ENCODE measurements at regions not wholly inside any gene's neighbourhood (a gene's known extent, or its start where the extent isn't known, plus 50 kb on each side); places are given as distances from the start of the nearest gene placed in this dataset.

GRCh38 chr4:133694416-133694815, 507.2 kb downstream of the PABPC4L start:
- no peak for TF ChIP-seq CTCF (IDR thresholded peaks at IDR 0.05)
- H3K9me3 ChIP-seq: no peaks in the 10 kb centered on the region
- no peaks in the 10 kb centered on the region for H3K36me3 ChIP-seq (ENCODE audit: insufficient read depth in 1 of 2, low read depth in 1 of 2)
- ATAC-seq (no peak), DNase-seq (no peak)
- no peaks in the 10 kb centered on the region for H3K27me3 ChIP-seq (ENCODE audit: insufficient read depth in 3 of 3, low read length in 2 of 3)
- no peak overlapping the region for H3K27ac ChIP-seq
- intact Hi-C loops (cut with DNase I): no loop called here
- no peak overlapping the region for H3K4me3 ChIP-seq
- H3K4me1 ChIP-seq: no peaks in the 10 kb centered on the region
- 62 to 79% (median 75%) methylated on average over 2 of the region's 2 CpGs for WGBS, 3 donors

DNA sequence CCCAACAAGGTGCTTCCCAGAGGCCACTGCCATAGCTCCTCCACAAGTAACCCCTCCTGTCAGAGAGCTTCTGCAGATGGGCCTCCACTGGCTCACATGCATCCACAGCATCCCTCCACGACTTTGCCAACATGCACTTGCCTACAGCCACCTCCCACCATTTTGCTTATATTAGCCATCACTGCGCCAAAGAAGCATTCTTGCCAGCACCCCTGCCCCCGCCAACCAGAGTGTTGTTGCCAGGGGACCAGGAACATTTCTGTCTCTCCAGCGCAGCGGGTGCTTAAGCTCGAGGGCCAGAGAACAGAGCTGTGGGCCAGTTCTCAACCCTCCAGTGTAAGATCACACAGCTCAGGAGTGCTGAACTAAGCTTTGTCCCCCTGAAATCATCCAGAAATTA, 517.6 kb downstream of the PABPC4L start:
- intact Hi-C loops (cut with DNase I): no loop called here
- no peak for ATAC-seq
- no peaks in the 10 kb centered on the region for H3K36me3 ChIP-seq (ENCODE audit: insufficient read depth in 1 of 2, low read depth in 1 of 2)
- H3K27ac ChIP-seq: no peak overlapping the region
- H3K9me3 ChIP-seq: peaks cover 2% of the 10 kb centered on the region
- H3K4me1 ChIP-seq: no peaks in the 10 kb centered on the region
- no peak for DNase-seq
- H3K27me3 ChIP-seq (ENCODE audit: insufficient read depth in 3 of 3, low read length in 2 of 3): no peaks in the 10 kb centered on the region
- no peak overlapping the region for H3K4me3 ChIP-seq
- no peak for TF ChIP-seq CTCF (IDR thresholded peaks at IDR 0.05)
- WGBS, 3 donors: 70 to 86% (median 83%) methylated on average over 6 of the region's 6 CpGs

- no peaks in the 10 kb centered on the region for H3K27me3 ChIP-seq (ENCODE audit: insufficient read depth in 3 of 3, low read length in 2 of 3)
- 33 to 40% (median 33%) methylated on average over 6 of the region's 6 CpGs for WGBS, 3 donors
- DNase-seq (no peak), ATAC-seq (no peak)
- H3K36me3 ChIP-seq (ENCODE audit: insufficient read depth in 1 of 2, low read depth in 1 of 2): no peaks in the 10 kb centered on the region
- H3K4me1 ChIP-seq: no peaks in the 10 kb centered on the region
- H3K4me3 ChIP-seq: no peak overlapping the region
- H3K9me3 ChIP-seq: no peaks in the 10 kb centered on the region
- no peak overlapping the region for H3K27ac ChIP-seq
- no peak for TF ChIP-seq CTCF (IDR thresholded peaks at IDR 0.05)
- intact Hi-C loops (cut with DNase I): no loop called here
Measured at GRCh38 chr4:133668061-133668851, 519.2 kb downstream of the PCDH10 start.

DNA sequence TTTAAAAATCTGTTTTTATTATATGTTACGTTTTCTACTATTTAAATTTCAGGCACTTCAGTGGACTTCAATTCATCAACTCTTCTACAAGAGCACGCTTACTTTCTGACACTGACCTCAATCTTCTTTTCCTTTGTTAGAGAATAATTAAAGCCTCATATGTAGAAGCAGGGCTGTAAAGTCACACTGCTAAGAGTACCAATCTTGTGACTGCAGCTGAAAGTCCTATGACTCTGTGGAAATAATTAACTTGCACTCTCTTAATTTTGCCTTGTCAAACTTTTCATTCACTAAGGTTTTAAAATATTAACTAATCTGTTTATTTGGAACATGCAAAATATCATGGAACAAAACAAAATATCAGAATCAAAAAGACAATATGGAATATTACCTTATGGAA, 498.1 kb downstream of the PCDH10 start:
- H3K36me3 ChIP-seq (ENCODE audit: insufficient read depth in 1 of 2, low read depth in 1 of 2): no peaks in the 10 kb centered on the region
- H3K27ac ChIP-seq: no peak overlapping the region
- intact Hi-C loops (cut with DNase I): no loop called here
- DNase-seq: no peak
- no peaks in the 10 kb centered on the region for H3K27me3 ChIP-seq (ENCODE audit: insufficient read depth in 3 of 3, low read length in 2 of 3)
- no peaks in the 10 kb centered on the region for H3K9me3 ChIP-seq
- 46 to 68% (median 57%) methylated on average over 2 of the region's 2 CpGs for WGBS, 3 donors
- no peak for ATAC-seq
- H3K4me1 ChIP-seq: no peaks in the 10 kb centered on the region
- no peak for TF ChIP-seq CTCF (IDR thresholded peaks at IDR 0.05)
- H3K4me3 ChIP-seq: no peak overlapping the region

DNA sequence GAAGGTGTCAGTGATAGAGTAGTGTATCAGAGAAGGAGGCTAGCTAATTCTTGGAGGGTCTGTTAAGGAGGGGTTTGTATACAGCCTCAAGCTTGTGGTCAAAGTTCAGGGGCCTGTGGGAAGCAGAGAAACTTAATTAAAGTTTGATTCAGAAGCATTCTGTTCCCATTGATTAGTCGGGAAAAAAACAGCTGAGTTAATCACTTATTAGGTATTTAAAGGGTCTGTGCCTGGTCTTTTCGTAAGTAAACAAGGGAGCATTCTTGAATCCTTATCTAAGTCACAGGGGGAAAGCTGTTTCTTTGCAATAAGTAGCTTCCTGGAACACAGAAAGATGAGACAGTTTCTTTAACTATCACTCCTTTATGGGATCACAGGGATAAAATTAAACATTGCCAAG, 492.1 kb downstream of the PCDH10 start:
- intact Hi-C loops (cut with DNase I): no loop called here
- 31 to 42% (median 41%) methylated on average over 2 of the region's 2 CpGs for WGBS, 3 donors
- Histone ChIP-seq H3K4me3 (no peak overlapping the region), H3K4me1 (no peaks in the 10 kb centered on the region), H3K27me3 (ENCODE audit: insufficient read depth in 3 of 3, low read length in 2 of 3) (no peaks in the 10 kb centered on the region), H3K27ac (no peak overlapping the region), H3K9me3 (no peaks in the 10 kb centered on the region), H3K36me3 (ENCODE audit: insufficient read depth in 1 of 2, low read depth in 1 of 2) (no peaks in the 10 kb centered on the region)
- ATAC-seq (no peak), DNase-seq (no peak)
- TF ChIP-seq CTCF (IDR thresholded peaks at IDR 0.05): no peak
